ENCODE measurements at regions not wholly inside any gene's neighbourhood (a gene's known extent, or its start where the extent isn't known, plus 50 kb on each side); places are given as distances from the start of the nearest gene placed in this dataset.
"Not testable (repeated sequence)": the region's sequence is repeated elsewhere in the genome, so short reads cannot be mapped to it uniquely, and the experiment has no call there.

GRCh38 chr13:81001828-81002385 lies 661.0 kb upstream of the SPRY2 start:
- TF ChIP-seq REST (IDR thresholded peaks at IDR 0.05; ENCODE audit: unreplicated experiment) (no peak), JUNB (IDR thresholded peaks at IDR 0.05; ENCODE audit: unreplicated experiment) (no peak), STAT1 (IDR thresholded peaks at IDR 0.05; ENCODE audit: unreplicated experiment) (no peak), EZH2 (IDR thresholded peaks at IDR 0.05; ENCODE audit: low read depth, unreplicated experiment) (no peak), CTCF (conservative IDR thresholded peaks at IDR 0.05; ENCODE audit: low read depth in 2 of 2) (no peak), ZNF331 (CRISPR knock-in tag; IDR thresholded peaks at IDR 0.05; ENCODE audit: low read depth) (no peak)
- H3K36me3 ChIP-seq (ENCODE audit: insufficient read depth) = no peaks in the 10 kb centered on the region
- H2AFZ ChIP-seq = no peak overlapping the region
- no peaks in the 10 kb centered on the region for H3K4me1 Mint-ChIP-seq
- no peak for DNase-seq (ENCODE audit: low spot score)
- no peaks in the 10 kb centered on the region for H4K20me1 ChIP-seq (replicated peaks; ENCODE audit: insufficient read depth)
- H3K36me3 Mint-ChIP-seq (ENCODE audit: low read depth) = peaks cover 14% of the 10 kb centered on the region
- no peak overlapping the region for H3K27ac Mint-ChIP-seq
- no peaks in the 10 kb centered on the region for H3K9me2 ChIP-seq (ENCODE audit: insufficient read depth)
- no peak overlapping the region for H3K4me2 ChIP-seq
- no peaks in the 10 kb centered on the region for H3K79me2 ChIP-seq (replicated peaks; ENCODE audit: insufficient read depth)
- no peak overlapping the region for H3K27ac ChIP-seq (ENCODE audit: low read depth)
- no peaks in the 10 kb centered on the region for H3K4me1 ChIP-seq (ENCODE audit: insufficient read depth)
- H3K27me3 Mint-ChIP-seq (ENCODE audit: insufficient read depth, low read depth, poor library complexity) = no peaks in the 10 kb centered on the region
- H3K4me3 Mint-ChIP-seq = no peak overlapping the region
- H3K4me3 ChIP-seq = no peak overlapping the region
- H3F3A ChIP-seq (replicated peaks; ENCODE audit: low read depth) = no peaks in the 10 kb centered on the region
- H3K9me3 Mint-ChIP-seq = peaks cover 20% of the 10 kb centered on the region
- H3K27me3 ChIP-seq (ENCODE audit: insufficient read depth) = no peaks in the 10 kb centered on the region
- ATAC-seq = no peak

- H3K4me2 ChIP-seq; H3K27ac ChIP-seq (ENCODE audit: low read depth); H3K4me3 ChIP-seq; ATAC-seq; H3F3A ChIP-seq (replicated peaks; ENCODE audit: low read depth); H4K20me1 ChIP-seq (replicated peaks; ENCODE audit: insufficient read depth); H3K27me3 Mint-ChIP-seq (ENCODE audit: insufficient read depth, low read depth, poor library complexity); H3K9me2 ChIP-seq (ENCODE audit: insufficient read depth); H3K4me1 Mint-ChIP-seq; H3K4me1 ChIP-seq (ENCODE audit: insufficient read depth); H3K79me2 ChIP-seq (replicated peaks; ENCODE audit: insufficient read depth); H3K27ac Mint-ChIP-seq; H2AFZ ChIP-seq; H3K36me3 ChIP-seq (ENCODE audit: insufficient read depth); DNase-seq (ENCODE audit: low spot score); H3K27me3 ChIP-seq (ENCODE audit: insufficient read depth); H3K4me3 Mint-ChIP-seq: not testable (repeated sequence)
- H3K36me3 Mint-ChIP-seq (ENCODE audit: low read depth) = peaks cover 14% of the 10 kb centered on the region
- peaks cover 20% of the 10 kb centered on the region for H3K9me3 Mint-ChIP-seq
These were observed 657.7 kb upstream of the SPRY2 start for GRCh38 chr13:80998603-80999002.
